ENCODE measurements at regions not wholly inside any gene's neighbourhood (a gene's known extent, or its start where the extent isn't known, plus 50 kb on each side); places are given as distances from the start of the nearest gene placed in this dataset.

- Histone ChIP-seq H3K27ac (ENCODE audit: low read depth in 2 of 2, low read length in 2 of 2) (no peak overlapping the region), H3K27me3 (ENCODE audit: control insufficient read depth in 2 of 2, insufficient read depth in 2 of 2, low read length in 2 of 2) (no peaks in the 10 kb centered on the region), H3K4me3 (ENCODE audit: low read length in 2 of 2) (no peak overlapping the region), H3K9me3 (ENCODE audit: control insufficient read depth in 2 of 2, low read length in 2 of 2) (no peaks in the 10 kb centered on the region), H3K36me3 (ENCODE audit: control insufficient read depth in 2 of 2, insufficient read depth in 2 of 2, low read length in 2 of 2) (no peaks in the 10 kb centered on the region), H3K4me1 (ENCODE audit: control insufficient read depth in 2 of 2, insufficient read depth in 2 of 2, low read length in 2 of 2) (no peaks in the 10 kb centered on the region), H3K9ac (ENCODE audit: low read depth in 1 of 2, low read length in 2 of 2) (no peak overlapping the region)
Measured at GRCh38 chr2:65598264-65598663, 165.9 kb upstream of the SPRED2 start.

DNA sequence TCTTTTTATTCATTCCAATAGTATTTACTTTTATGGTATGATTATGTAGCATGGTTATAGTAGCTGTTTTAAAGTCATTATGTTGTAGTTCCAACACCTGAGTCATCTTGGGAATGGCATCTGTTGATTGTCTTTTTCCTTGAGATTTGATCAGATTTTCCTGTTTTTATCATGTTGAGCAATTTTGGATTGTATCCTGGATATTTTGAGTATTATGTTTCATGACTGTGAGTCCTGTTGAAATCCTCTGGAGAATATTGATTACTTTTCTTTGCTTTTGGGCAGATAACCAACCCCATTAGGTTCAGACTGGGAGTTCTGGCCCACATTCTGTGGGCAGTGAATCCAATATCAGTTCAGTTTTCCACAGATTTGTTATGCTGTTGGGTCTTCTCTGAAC, 163.2 kb upstream of the SPRED2 start:
- Histone ChIP-seq H3K4me1 (ENCODE audit: control insufficient read depth in 2 of 2, insufficient read depth in 2 of 2, low read length in 2 of 2) (no peaks in the 10 kb centered on the region), H3K36me3 (ENCODE audit: control insufficient read depth in 2 of 2, insufficient read depth in 2 of 2, low read length in 2 of 2) (no peaks in the 10 kb centered on the region), H3K27me3 (ENCODE audit: control insufficient read depth in 2 of 2, insufficient read depth in 2 of 2, low read length in 2 of 2) (peaks cover 0 to 2% of the 10 kb centered on the region in 2 donors), H3K9ac (ENCODE audit: low read depth in 1 of 2, low read length in 2 of 2) (no peak overlapping the region), H3K9me3 (ENCODE audit: control insufficient read depth in 2 of 2, low read length in 2 of 2) (no peaks in the 10 kb centered on the region), H3K27ac (ENCODE audit: low read depth in 2 of 2, low read length in 2 of 2) (no peak overlapping the region), H3K4me3 (ENCODE audit: low read length in 2 of 2) (no peak overlapping the region)

DNA sequence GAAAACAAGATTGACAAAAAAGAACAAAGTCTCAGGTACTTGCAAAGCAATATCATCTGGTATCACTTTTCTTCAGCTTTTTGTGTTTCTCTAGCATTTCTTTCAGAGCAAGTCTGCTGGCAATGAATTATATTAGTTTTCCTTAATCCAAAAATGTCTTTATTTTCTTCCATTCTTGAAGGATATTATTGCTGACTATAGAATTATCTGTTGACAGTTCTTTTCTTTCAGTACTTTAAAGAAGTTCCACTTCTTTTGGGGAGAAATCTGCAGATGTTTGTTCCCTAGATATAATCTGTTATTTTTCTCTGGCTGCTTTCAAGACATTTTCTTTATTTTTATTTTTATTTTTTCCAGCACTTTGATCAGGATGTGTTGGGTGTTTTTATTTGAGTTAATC, 161.8 kb upstream of the SPRED2 start:
- Histone ChIP-seq H3K27ac (ENCODE audit: low read depth in 2 of 2, low read length in 2 of 2) (no peak overlapping the region), H3K27me3 (ENCODE audit: control insufficient read depth in 2 of 2, insufficient read depth in 2 of 2, low read length in 2 of 2) (peaks cover 2 to 6% of the 10 kb centered on the region in 2 donors), H3K9me3 (ENCODE audit: control insufficient read depth in 2 of 2, low read length in 2 of 2) (no peaks in the 10 kb centered on the region), H3K4me3 (ENCODE audit: low read length in 2 of 2) (no peak overlapping the region), H3K4me1 (ENCODE audit: control insufficient read depth in 2 of 2, insufficient read depth in 2 of 2, low read length in 2 of 2) (no peaks in the 10 kb centered on the region), H3K9ac (ENCODE audit: low read depth in 1 of 2, low read length in 2 of 2) (no peak overlapping the region), H3K36me3 (ENCODE audit: control insufficient read depth in 2 of 2, insufficient read depth in 2 of 2, low read length in 2 of 2) (no peaks in the 10 kb centered on the region)

DNA sequence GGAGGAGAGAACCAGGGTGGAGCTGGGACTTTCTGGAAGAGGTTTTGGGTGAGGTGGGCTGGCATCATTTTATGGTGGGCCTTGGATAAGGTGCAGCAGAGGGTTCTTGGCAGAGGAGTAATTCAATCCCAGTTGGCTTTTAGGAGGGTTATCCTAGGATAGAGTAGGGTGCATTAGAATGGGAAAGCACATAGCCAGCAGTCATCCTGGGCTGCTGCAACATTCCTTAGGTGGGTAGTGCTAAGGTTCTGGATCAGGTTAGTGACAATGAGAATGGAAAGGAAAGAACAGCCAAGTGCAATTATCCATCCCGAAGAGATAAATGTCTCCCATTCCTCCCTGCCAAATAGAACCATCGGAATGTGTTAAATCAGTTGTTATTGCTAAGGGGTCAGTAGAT, 157.3 kb upstream of the SPRED2 start:
- H3K4me1 ChIP-seq (ENCODE audit: control insufficient read depth in 2 of 2, insufficient read depth in 2 of 2, low read length in 2 of 2) = no peaks in the 10 kb centered on the region
- no peak overlapping the region for H3K9ac ChIP-seq (ENCODE audit: low read depth in 1 of 2, low read length in 2 of 2)
- no peak overlapping the region for H3K4me3 ChIP-seq (ENCODE audit: low read length in 2 of 2)
- no peaks in the 10 kb centered on the region for H3K36me3 ChIP-seq (ENCODE audit: control insufficient read depth in 2 of 2, insufficient read depth in 2 of 2, low read length in 2 of 2)
- no peak overlapping the region for H3K27ac ChIP-seq (ENCODE audit: low read depth in 2 of 2, low read length in 2 of 2)
- H3K27me3 ChIP-seq (ENCODE audit: control insufficient read depth in 2 of 2, insufficient read depth in 2 of 2, low read length in 2 of 2) = peaks cover 2 to 6% of the 10 kb centered on the region in 2 donors
- H3K9me3 ChIP-seq (ENCODE audit: control insufficient read depth in 2 of 2, low read length in 2 of 2) = no peaks in the 10 kb centered on the region

- Histone ChIP-seq H3K9ac (ENCODE audit: low read depth in 1 of 2, low read length in 2 of 2) (no peak overlapping the region), H3K9me3 (ENCODE audit: control insufficient read depth in 2 of 2, low read length in 2 of 2) (no peaks in the 10 kb centered on the region), H3K4me3 (ENCODE audit: low read length in 2 of 2) (no peak overlapping the region), H3K36me3 (ENCODE audit: control insufficient read depth in 2 of 2, insufficient read depth in 2 of 2, low read length in 2 of 2) (no peaks in the 10 kb centered on the region), H3K27me3 (ENCODE audit: control insufficient read depth in 2 of 2, insufficient read depth in 2 of 2, low read length in 2 of 2) (peaks cover 1 to 6% of the 10 kb centered on the region in 2 donors), H3K27ac (ENCODE audit: low read depth in 2 of 2, low read length in 2 of 2) (no peak overlapping the region), H3K4me1 (ENCODE audit: control insufficient read depth in 2 of 2, insufficient read depth in 2 of 2, low read length in 2 of 2) (no peaks in the 10 kb centered on the region)
Measured at GRCh38 chr2:65587779-65588178, 155.4 kb upstream of the SPRED2 start.

DNA sequence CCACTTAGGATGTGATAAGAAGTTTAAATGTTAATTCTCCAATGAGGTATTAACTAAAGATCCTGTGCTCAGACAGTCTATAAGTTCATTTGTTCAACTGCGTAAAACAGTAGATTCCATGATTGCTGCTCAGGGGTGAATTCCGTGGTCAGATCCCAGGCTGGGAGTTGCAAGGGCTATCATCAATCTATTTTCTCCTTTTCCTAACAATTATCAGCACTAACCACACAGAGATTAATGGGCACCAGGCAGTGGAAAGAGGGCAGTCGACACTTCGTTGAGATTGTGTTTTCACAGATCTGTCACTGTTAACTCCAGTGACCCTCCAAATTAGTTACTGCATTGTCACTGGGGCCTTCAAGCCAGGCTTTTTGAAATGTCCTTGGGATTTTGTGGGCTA, 154.1 kb upstream of the SPRED2 start:
- H3K4me3 ChIP-seq (ENCODE audit: low read length in 2 of 2) = no peak overlapping the region
- no peak overlapping the region for H3K27ac ChIP-seq (ENCODE audit: low read depth in 2 of 2, low read length in 2 of 2)
- peaks cover 0 to 6% of the 10 kb centered on the region in 2 donors for H3K27me3 ChIP-seq (ENCODE audit: control insufficient read depth in 2 of 2, insufficient read depth in 2 of 2, low read length in 2 of 2)
- H3K9me3 ChIP-seq (ENCODE audit: control insufficient read depth in 2 of 2, low read length in 2 of 2) = no peaks in the 10 kb centered on the region
- H3K36me3 ChIP-seq (ENCODE audit: control insufficient read depth in 2 of 2, insufficient read depth in 2 of 2, low read length in 2 of 2) = no peaks in the 10 kb centered on the region
- no peaks in the 10 kb centered on the region for H3K4me1 ChIP-seq (ENCODE audit: control insufficient read depth in 2 of 2, insufficient read depth in 2 of 2, low read length in 2 of 2)
- no peak overlapping the region for H3K9ac ChIP-seq (ENCODE audit: low read depth in 1 of 2, low read length in 2 of 2)

DNA sequence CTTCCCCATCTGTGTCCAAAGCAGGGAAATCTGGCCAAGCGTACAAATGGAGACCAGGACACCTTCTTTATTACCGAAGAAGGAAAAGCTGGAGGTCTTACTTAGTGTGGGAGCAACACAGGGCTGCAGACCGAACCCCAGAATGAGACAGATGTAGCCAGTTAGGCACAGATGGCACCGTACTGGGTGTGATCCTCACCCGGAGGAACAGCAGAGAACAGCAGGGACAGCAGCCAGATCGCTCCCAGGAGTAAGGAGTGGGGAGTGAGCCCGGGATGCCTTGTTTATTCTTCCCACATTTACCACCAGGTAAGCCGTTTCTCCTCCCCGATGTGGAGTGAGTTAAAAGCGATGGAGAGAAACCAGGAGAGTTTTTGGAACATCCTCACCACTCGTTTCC, 150.7 kb upstream of the SPRED2 start:
- no peak overlapping the region for H3K4me3 ChIP-seq (ENCODE audit: low read length in 2 of 2)
- H3K27me3 ChIP-seq (ENCODE audit: control insufficient read depth in 2 of 2, insufficient read depth in 2 of 2, low read length in 2 of 2) = no peaks in the 10 kb centered on the region
- H3K9ac ChIP-seq (ENCODE audit: low read depth in 1 of 2, low read length in 2 of 2) = no peak overlapping the region
- no peaks in the 10 kb centered on the region for H3K9me3 ChIP-seq (ENCODE audit: control insufficient read depth in 2 of 2, low read length in 2 of 2)
- H3K36me3 ChIP-seq (ENCODE audit: control insufficient read depth in 2 of 2, insufficient read depth in 2 of 2, low read length in 2 of 2) = no peaks in the 10 kb centered on the region
- H3K27ac ChIP-seq (ENCODE audit: low read depth in 2 of 2, low read length in 2 of 2) = no peak overlapping the region
- no peaks in the 10 kb centered on the region for H3K4me1 ChIP-seq (ENCODE audit: control insufficient read depth in 2 of 2, insufficient read depth in 2 of 2, low read length in 2 of 2)

DNA sequence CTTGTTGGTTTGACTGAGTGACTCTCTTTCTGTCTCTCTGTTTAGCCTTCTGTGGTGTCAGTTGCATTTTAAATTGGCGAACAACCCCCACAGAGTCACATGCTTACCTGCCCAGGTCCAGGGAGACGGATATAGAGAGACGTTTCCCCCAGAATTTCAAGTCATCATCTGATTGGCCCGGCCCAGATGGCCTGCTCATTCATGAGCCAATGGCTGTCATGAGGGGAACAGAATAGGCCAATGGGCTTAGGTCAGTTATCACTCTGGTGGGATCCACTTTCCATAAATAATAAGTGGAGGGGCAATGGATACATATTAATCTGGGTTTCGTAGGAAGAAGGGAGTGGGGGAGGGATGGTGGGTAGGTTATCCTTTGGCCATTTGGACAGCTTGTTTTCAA, 150.0 kb upstream of the SPRED2 start:
- no peaks in the 10 kb centered on the region for H3K4me1 ChIP-seq (ENCODE audit: control insufficient read depth in 2 of 2, insufficient read depth in 2 of 2, low read length in 2 of 2)
- H3K9me3 ChIP-seq (ENCODE audit: control insufficient read depth in 2 of 2, low read length in 2 of 2) = no peaks in the 10 kb centered on the region
- no peaks in the 10 kb centered on the region for H3K27me3 ChIP-seq (ENCODE audit: control insufficient read depth in 2 of 2, insufficient read depth in 2 of 2, low read length in 2 of 2)
- H3K27ac ChIP-seq (ENCODE audit: low read depth in 2 of 2, low read length in 2 of 2) = no peak overlapping the region
- H3K4me3 ChIP-seq (ENCODE audit: low read length in 2 of 2) = no peak overlapping the region
- H3K36me3 ChIP-seq (ENCODE audit: control insufficient read depth in 2 of 2, insufficient read depth in 2 of 2, low read length in 2 of 2) = no peaks in the 10 kb centered on the region
- H3K9ac ChIP-seq (ENCODE audit: low read depth in 1 of 2, low read length in 2 of 2) = no peak overlapping the region

- H3K27ac ChIP-seq (ENCODE audit: low read depth in 2 of 2, low read length in 2 of 2) = no peak overlapping the region
- no peak overlapping the region for H3K9ac ChIP-seq (ENCODE audit: low read depth in 1 of 2, low read length in 2 of 2)
- H3K4me1 ChIP-seq (ENCODE audit: control insufficient read depth in 2 of 2, insufficient read depth in 2 of 2, low read length in 2 of 2) = no peaks in the 10 kb centered on the region
- H3K4me3 ChIP-seq (ENCODE audit: low read length in 2 of 2) = no peak overlapping the region
- H3K9me3 ChIP-seq (ENCODE audit: control insufficient read depth in 2 of 2, low read length in 2 of 2) = no peaks in the 10 kb centered on the region
- no peaks in the 10 kb centered on the region for H3K36me3 ChIP-seq (ENCODE audit: control insufficient read depth in 2 of 2, insufficient read depth in 2 of 2, low read length in 2 of 2)
- no peaks in the 10 kb centered on the region for H3K27me3 ChIP-seq (ENCODE audit: control insufficient read depth in 2 of 2, insufficient read depth in 2 of 2, low read length in 2 of 2)
Measured at GRCh38 chr2:65580824-65581223, 148.4 kb upstream of the SPRED2 start.

DNA sequence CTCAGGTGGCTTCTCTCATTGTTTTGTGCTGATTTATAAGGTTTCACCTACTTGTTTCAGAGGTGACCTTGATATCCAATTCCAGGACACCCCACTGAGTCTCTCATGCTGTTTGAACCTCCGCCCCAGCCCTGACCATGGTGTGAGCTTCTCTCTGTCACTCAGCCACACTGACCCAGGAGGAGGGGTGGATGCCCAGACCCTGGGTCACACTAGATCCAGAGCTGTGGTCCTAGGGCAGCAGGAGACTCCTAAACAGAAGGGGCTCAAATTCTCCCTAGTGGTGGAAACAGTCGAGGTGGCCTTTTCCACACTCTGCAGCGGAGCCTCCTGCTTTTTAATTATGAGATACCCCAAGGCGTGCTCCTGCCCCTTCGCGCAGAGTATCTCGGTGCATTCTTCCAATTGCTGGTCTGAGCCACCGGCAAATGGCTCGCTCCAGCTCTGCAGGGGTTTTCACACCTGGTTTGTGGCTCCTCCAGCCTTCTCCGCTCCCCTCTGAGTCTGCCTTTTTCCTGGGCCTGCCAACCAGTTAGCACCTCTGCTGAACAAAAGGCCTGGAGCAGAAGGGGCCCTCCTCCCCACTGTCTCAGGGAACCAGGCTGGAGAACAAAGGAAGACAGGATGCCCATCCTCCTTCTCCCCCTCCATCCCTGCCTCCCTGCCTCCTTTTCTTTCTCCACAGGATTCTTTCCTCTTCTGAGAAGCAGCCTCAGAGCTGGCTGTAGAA, 147.3 kb upstream of the SPRED2 start:
- Histone ChIP-seq H3K4me3 (ENCODE audit: low read length in 2 of 2) (no peak overlapping the region), H3K27me3 (ENCODE audit: control insufficient read depth in 2 of 2, insufficient read depth in 2 of 2, low read length in 2 of 2) (no peaks in the 10 kb centered on the region), H3K27ac (ENCODE audit: low read depth in 2 of 2, low read length in 2 of 2) (no peak overlapping the region), H3K9me3 (ENCODE audit: control insufficient read depth in 2 of 2, low read length in 2 of 2) (no peaks in the 10 kb centered on the region), H3K36me3 (ENCODE audit: control insufficient read depth in 2 of 2, insufficient read depth in 2 of 2, low read length in 2 of 2) (no peaks in the 10 kb centered on the region), H3K4me1 (ENCODE audit: control insufficient read depth in 2 of 2, insufficient read depth in 2 of 2, low read length in 2 of 2) (no peaks in the 10 kb centered on the region), H3K9ac (ENCODE audit: low read depth in 1 of 2, low read length in 2 of 2) (no peak overlapping the region)

DNA sequence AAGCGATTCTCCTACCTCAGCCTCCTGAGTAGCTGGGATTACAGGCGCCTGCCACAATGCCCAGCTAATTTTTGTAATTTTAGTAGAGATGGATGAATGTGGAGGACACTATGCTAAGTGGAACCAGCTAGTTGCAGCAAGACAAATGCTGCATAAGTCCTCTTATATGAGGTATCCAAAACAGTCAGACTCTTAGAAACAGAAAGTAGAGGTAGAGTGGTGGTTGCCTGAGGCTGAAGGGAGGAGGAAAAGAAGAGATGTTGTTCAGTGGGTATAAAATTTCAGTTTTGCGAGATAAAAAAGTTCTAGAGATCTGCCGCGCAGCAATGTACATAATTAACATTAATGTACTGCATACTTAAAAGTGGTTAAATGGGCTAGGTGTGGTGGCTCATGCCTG, 145.3 kb upstream of the SPRED2 start:
- Histone ChIP-seq H3K9me3 (ENCODE audit: control insufficient read depth in 2 of 2, low read length in 2 of 2) (no peaks in the 10 kb centered on the region), H3K27me3 (ENCODE audit: control insufficient read depth in 2 of 2, insufficient read depth in 2 of 2, low read length in 2 of 2) (peaks cover 0 to 3% of the 10 kb centered on the region in 2 donors), H3K4me1 (ENCODE audit: control insufficient read depth in 2 of 2, insufficient read depth in 2 of 2, low read length in 2 of 2) (no peaks in the 10 kb centered on the region), H3K4me3 (ENCODE audit: low read length in 2 of 2) (no peak overlapping the region), H3K27ac (ENCODE audit: low read depth in 2 of 2, low read length in 2 of 2) (no peak overlapping the region), H3K9ac (ENCODE audit: low read depth in 1 of 2, low read length in 2 of 2) (no peak overlapping the region), H3K36me3 (ENCODE audit: control insufficient read depth in 2 of 2, insufficient read depth in 2 of 2, low read length in 2 of 2) (no peaks in the 10 kb centered on the region)

Data from mucosa of rectum (tissue), 2 donors.